ENCODE measurements at regions not wholly inside any gene's neighbourhood (a gene's known extent, or its start where the extent isn't known, plus 50 kb on each side); places are given as distances from the start of the nearest gene placed in this dataset.
"Not testable (repeated sequence)": the region's sequence is repeated elsewhere in the genome, so short reads cannot be mapped to it uniquely, and the experiment has no call there.

- no peak for DNase-seq (ENCODE audit: low spot score)
Measured at GRCh38 chr16:63690961-63691360, 1430.9 kb downstream of the CDH11 start.

- DNase-seq (ENCODE audit: low spot score), result no peak
Measured at GRCh38 chr16:63690267-63690666, 1431.6 kb downstream of the CDH11 start.

GRCh38 chr16:63689068-63689467, 1432.8 kb downstream of the CDH11 start:
- DNase-seq (ENCODE audit: low spot score), result no peak

- peak; percentile 41 for DNase-seq (ENCODE audit: low spot score)
Measured at GRCh38 chr16:63684149-63685101, 1437.4 kb downstream of the CDH11 start.

GRCh38 chr16:63682844-63683243, 1439.0 kb downstream of the CDH11 start:
- DNase-seq (ENCODE audit: low spot score), result no peak

- no peak for DNase-seq (ENCODE audit: low spot score)
Measured at GRCh38 chr16:63672493-63672892, 1449.4 kb downstream of the CDH11 start.

GRCh38 chr16:63663155-63663554, 1458.7 kb downstream of the CDH11 start:
- no peak for DNase-seq (ENCODE audit: low spot score)

- no peak for DNase-seq (ENCODE audit: low spot score)
Measured at GRCh38 chr16:63655846-63656245, 1466.0 kb downstream of the CDH11 start.

- DNase-seq (ENCODE audit: low spot score), result no peak
Measured at GRCh38 chr16:63653044-63653839, 1468.6 kb downstream of the CDH11 start.

GRCh38 chr16:63652091-63652490, 1469.8 kb downstream of the CDH11 start:
- DNase-seq (ENCODE audit: low spot score), result no peak

- DNase-seq (ENCODE audit: low spot score), result no peak
Measured at GRCh38 chr16:63650550-63650949, 1471.3 kb downstream of the CDH11 start.

- DNase-seq (ENCODE audit: low spot score), result not testable (repeated sequence)
Measured at GRCh38 chr16:63633706-63634445, 1488.0 kb downstream of the CDH11 start.

GRCh38 chr16:63629272-63629671, 1492.6 kb downstream of the CDH11 start:
- DNase-seq (ENCODE audit: low spot score), result no peak

GRCh38 chr16:63628812-63629211, 1493.1 kb downstream of the CDH11 start:
- no peak for DNase-seq (ENCODE audit: low spot score)

- no peak for DNase-seq (ENCODE audit: low spot score)
Measured at GRCh38 chr16:63625126-63625525, 1496.7 kb downstream of the CDH11 start.

GRCh38 chr16:63623551-63624039, 1498.3 kb downstream of the CDH11 start:
- DNase-seq (ENCODE audit: low spot score), result no peak

GRCh38 chr16:63618896-63619485, 1502.9 kb downstream of the CDH11 start:
- no peak for DNase-seq (ENCODE audit: low spot score)

GRCh38 chr16:63617990-63618763, 1503.7 kb downstream of the CDH11 start:
- no peak for DNase-seq (ENCODE audit: low spot score)

GRCh38 chr16:63617047-63617989, 1504.5 kb downstream of the CDH11 start:
- no peak for DNase-seq (ENCODE audit: low spot score)

GRCh38 chr16:63614429-63614828, 1507.4 kb downstream of the CDH11 start:
- DNase-seq (ENCODE audit: low spot score), result no peak
